ENCODE measurements at regions not wholly inside any gene's neighbourhood (a gene's known extent, or its start where the extent isn't known, plus 50 kb on each side); places are given as distances from the start of the nearest gene placed in this dataset.

- no peak for DNase-seq (ENCODE audit: low read depth in 2 of 3, low spot score in 1 of 3)
Observed at GRCh38 chr3:188940573-188940932, 231.2 kb upstream of the TPRG1 start.

- no peak for DNase-seq (ENCODE audit: low read depth in 2 of 3, low spot score in 1 of 3)
Observed at GRCh38 chr3:188941103-188941502, 230.7 kb upstream of the TPRG1 start.

- no peak for DNase-seq (ENCODE audit: low read depth in 2 of 3, low spot score in 1 of 3)
Observed at GRCh38 chr3:188942191-188942590, 229.6 kb upstream of the TPRG1 start.

GRCh38 chr3:188943591-188943990 is 228.2 kb upstream of the TPRG1 start:
- no peak for DNase-seq (ENCODE audit: low read depth in 2 of 3, low spot score in 1 of 3)

GRCh38 chr3:188944108-188944507 is 227.7 kb upstream of the TPRG1 start:
- DNase-seq (ENCODE audit: low read depth in 2 of 3, low spot score in 1 of 3): no peak

- DNase-seq (ENCODE audit: low read depth in 2 of 3, low spot score in 1 of 3): no peak
Observed at GRCh38 chr3:188946351-188947240, 225.2 kb upstream of the TPRG1 start.

- DNase-seq (ENCODE audit: low read depth in 2 of 3, low spot score in 1 of 3): no peak
Observed at GRCh38 chr3:188947401-188948280, 224.1 kb upstream of the TPRG1 start.

- DNase-seq (ENCODE audit: low read depth in 2 of 3, low spot score in 1 of 3): no peak
Observed at GRCh38 chr3:188948281-188948996, 223.3 kb upstream of the TPRG1 start.

GRCh38 chr3:188948997-188949389 is 222.8 kb upstream of the TPRG1 start:
- no peak for DNase-seq (ENCODE audit: low read depth in 2 of 3, low spot score in 1 of 3)

- DNase-seq (ENCODE audit: low read depth in 2 of 3, low spot score in 1 of 3): no peak
Observed at GRCh38 chr3:188949456-188949855, 222.3 kb upstream of the TPRG1 start.

- DNase-seq (ENCODE audit: low read depth in 2 of 3, low spot score in 1 of 3): no peak
Observed at GRCh38 chr3:188949996-188950395, 221.8 kb upstream of the TPRG1 start.

GRCh38 chr3:188950832-188951489 is 220.8 kb upstream of the TPRG1 start:
- peak; percentile 27 to 34 (median 28) for DNase-seq (ENCODE audit: low read depth in 2 of 3, low spot score in 1 of 3)

- DNase-seq (ENCODE audit: low read depth in 2 of 3, low spot score in 1 of 3): no peak
Observed at GRCh38 chr3:188951734-188952133, 220.0 kb upstream of the TPRG1 start.

GRCh38 chr3:188954590-188955208 is 217.1 kb upstream of the TPRG1 start:
- DNase-seq (ENCODE audit: low read depth in 2 of 3, low spot score in 1 of 3): peak; percentile 64 to 83 (median 76)

GRCh38 chr3:188955919-188956318 is 215.9 kb upstream of the TPRG1 start:
- no peak for DNase-seq (ENCODE audit: low read depth in 2 of 3, low spot score in 1 of 3)

- peak in 1 of 3 donors; percentile 49 for DNase-seq (ENCODE audit: low read depth in 2 of 3, low spot score in 1 of 3)
Observed at GRCh38 chr3:188956839-188957489, 214.8 kb upstream of the TPRG1 start.

GRCh38 chr3:188959013-188959412 is 212.8 kb upstream of the TPRG1 start:
- no peak for DNase-seq (ENCODE audit: low read depth in 2 of 3, low spot score in 1 of 3)

GRCh38 chr3:188962253-188963247 is 209.2 kb upstream of the TPRG1 start:
- DNase-seq (ENCODE audit: low read depth in 2 of 3, low spot score in 1 of 3): peak in 1 of 3 donors; percentile 25

GRCh38 chr3:188964957-188965356 is 206.8 kb upstream of the TPRG1 start:
- DNase-seq (ENCODE audit: low read depth in 2 of 3, low spot score in 1 of 3): no peak
